Mesenchymal stem cell (in vitro differentiated cells and primary cell): ENCODE measurements at regions not wholly inside any gene's neighbourhood (a gene's known extent, or its start where the extent isn't known, plus 50 kb on each side); places are given as distances from the start of the nearest gene placed in this dataset.

Source experiments
- DNase-seq: peaks from one replicate; pipeline ENCODE4 v3.0.0-alpha.2; 2013
- H2AFZ ChIP-seq: one replicate; pipeline ENCODE4 v1.6.1; 2013; ENCODE audit warnings: low read depth, mild to moderate bottlenecking, control low read depth, inconsistent platforms, low read length, moderate library complexity
- H2AK5ac ChIP-seq: 2 replicates; pipeline ENCODE4 v1.6.1; 2013; ENCODE audit warnings: low read length, moderate library complexity, mild to moderate bottlenecking, inconsistent platforms; ENCODE audit not compliant: severe bottlenecking
- H2BK120ac ChIP-seq: one replicate; pipeline ENCODE4 v1.6.1; 2013; ENCODE audit warnings: low read depth, mild to moderate bottlenecking, inconsistent platforms, low read length, moderate library complexity
- H2BK12ac ChIP-seq, 2 experiments: one replicate each; pipeline ENCODE4 v1.6.1; 2013; ENCODE audit warnings: inconsistent platforms in 2 of 2, low read length in 2 of 2, mild to moderate bottlenecking in 2 of 2, moderate library complexity in 2 of 2, control low read depth in 1 of 2
- H2BK15ac ChIP-seq: one replicate; pipeline ENCODE4 v1.6.1; 2013; ENCODE audit warnings: mild to moderate bottlenecking, low read depth, inconsistent platforms; ENCODE audit not compliant: poor library complexity, severe bottlenecking
- H2BK5ac ChIP-seq: 2 replicates; pipeline ENCODE4 v1.6.1; 2013; ENCODE audit warnings: low read depth, mild to moderate bottlenecking, low read length, control low read depth, inconsistent platforms; ENCODE audit not compliant: poor library complexity, severe bottlenecking
- H3K14ac ChIP-seq, 2 experiments: one replicate each; pipeline ENCODE4 v1.6.1; 2013; ENCODE audit warnings: inconsistent platforms in 2 of 2, low read length in 2 of 2, control low read depth in 1 of 2, mild to moderate bottlenecking in 1 of 2, moderate library complexity in 1 of 2
- H3K18ac ChIP-seq, 2 experiments: one replicate each; pipeline ENCODE4 v1.6.1; 2013; ENCODE audit warnings: inconsistent platforms in 2 of 2, low read length in 2 of 2, control low read depth in 1 of 2, low read depth in 1 of 2, mild to moderate bottlenecking in 1 of 2
- H3K23ac ChIP-seq, 2 experiments: one replicate each; pipeline ENCODE4 v1.6.1; 2013; ENCODE audit warnings: inconsistent platforms in 2 of 2, low read length in 2 of 2, mild to moderate bottlenecking in 2 of 2, moderate library complexity in 2 of 2, control low read depth in 1 of 2
- H3K27ac ChIP-seq: 2 replicates; pipeline ENCODE4 v1.5.1; 2013; ENCODE audit warnings: mild to moderate bottlenecking, moderate library complexity, low read length, control low read depth, inconsistent platforms; ENCODE audit not compliant: poor library complexity, severe bottlenecking
- H3K27me3 ChIP-seq, 2 experiments: 2 replicates each; pipeline versions ENCODE4 v1.6.1 to v1.7.0; 2013; ENCODE audit warnings: low read length in 2 of 2, mild to moderate bottlenecking in 2 of 2, moderate library complexity in 2 of 2, control low read depth in 1 of 2, inconsistent platforms in 1 of 2; ENCODE audit not compliant: control insufficient read depth in 1 of 2, insufficient read depth in 1 of 2
- H3K36me3 ChIP-seq, 2 experiments: 2 replicates each; pipeline versions ENCODE4 v1.6.1 to v1.7.0; 2013; ENCODE audit warnings: low read length in 2 of 2, control low read depth in 1 of 2, inconsistent platforms in 1 of 2, low read depth in 1 of 2, mild to moderate bottlenecking in 1 of 2; ENCODE audit not compliant: insufficient read depth in 2 of 2, control insufficient read depth in 1 of 2
- H3K4ac ChIP-seq, 2 experiments: one replicate each; pipeline ENCODE4 v1.6.1; 2013; ENCODE audit warnings: inconsistent platforms in 2 of 2, low read length in 2 of 2, mild to moderate bottlenecking in 2 of 2, moderate library complexity in 2 of 2, control low read depth in 1 of 2, low read depth in 1 of 2
- H3K4me1 ChIP-seq: 2 replicates; pipeline ENCODE4 v1.6.1; 2013; ENCODE audit warnings: low read depth, low read length, control low read depth; ENCODE audit not compliant: control insufficient read depth, insufficient read depth
- H3K4me2 ChIP-seq: 2 replicates; pipeline ENCODE4 v1.6.1; 2013; ENCODE audit warnings: low read length, mild to moderate bottlenecking, inconsistent platforms; ENCODE audit not compliant: poor library complexity, severe bottlenecking
- H3K4me3 ChIP-seq, 2 experiments: 2 replicates each; pipeline versions ENCODE4 v1.5.1 to v1.7.0; 2013; ENCODE audit warnings: low read length in 2 of 2, mild to moderate bottlenecking in 2 of 2, control low read depth in 1 of 2, low read depth in 1 of 2; ENCODE audit not compliant: insufficient read depth in 1 of 2
- H3K79me1 ChIP-seq: replicated peaks from 2 replicates; pipeline ENCODE4 v1.6.1; 2013; ENCODE audit warnings: mild to moderate bottlenecking, control low read depth, low read length, inconsistent platforms; ENCODE audit not compliant: poor library complexity, severe bottlenecking
- H3K9ac ChIP-seq: 2 replicates; pipeline ENCODE4 v1.7.0; 2013; ENCODE audit warnings: mild to moderate bottlenecking, low read length, moderate library complexity
- H3K9me3 ChIP-seq: 2 replicates; pipeline ENCODE4 v1.7.0; 2013; ENCODE audit warnings: mild to moderate bottlenecking, low read length; ENCODE audit not compliant: control insufficient read depth
- H4K8ac ChIP-seq: one replicate; pipeline ENCODE4 v1.6.1; 2013; ENCODE audit warnings: inconsistent platforms, mild to moderate bottlenecking, low read length, moderate library complexity
- H4K91ac ChIP-seq: one replicate; pipeline ENCODE4 v1.6.1; 2013; ENCODE audit warnings: mild to moderate bottlenecking, low read length, inconsistent platforms
- WGBS: methylation state at CpG from one replicate; pipeline ENCODE4 v1.1.7; 2013; ENCODE audit warnings: mixed read lengths; 5-methylcytosine and 5-hydroxymethylcytosine counted together

- H2AFZ ChIP-seq, result no peak overlapping the region
Measured at GRCh38 chr6:132215805-132216204, 185.5 kb downstream of the MOXD1 start.

GRCh38 chr6:132214716-132215115 lies 186.6 kb downstream of the MOXD1 start:
- Histone ChIP-seq H3K9ac (no peak overlapping the region), H3K18ac (no peak overlapping the region), H3K4me3 (peak overlapping the region in 1 of 2 experiments; percentile 28), H4K91ac (no peak overlapping the region), H3K79me1 (no peaks in the 10 kb centered on the region), H3K4me1 (peaks cover 1% of the 10 kb centered on the region), H2AFZ (no peak overlapping the region), H4K8ac (no peak overlapping the region), H3K23ac (no peak overlapping the region), H3K14ac (no peak overlapping the region), H2BK120ac (no peak overlapping the region), H3K27me3 (no peaks in the 10 kb centered on the region), H2BK5ac (no peak overlapping the region), H2BK12ac (peak overlapping the region in 1 of 2 experiments; percentile 71), H3K4ac (peak overlapping the region in 1 of 2 experiments; percentile 15), H2BK15ac (no peak overlapping the region), H3K9me3 (no peaks in the 10 kb centered on the region), H3K27ac (no peak overlapping the region), H3K36me3 (peaks cover 0 to 7% of the 10 kb centered on the region in 2 experiments), H2AK5ac (peak overlapping the region; percentile 20), H3K4me2 (no peak overlapping the region)
- no peak for DNase-seq
- 91% methylated on average over 2 of the region's 2 CpGs for WGBS

More at GRCh38 chr6:132215805-132216204, 185.5 kb downstream of the MOXD1 start:
- no peak overlapping the region for H3K23ac ChIP-seq
- H3K4me1 ChIP-seq, result no peaks in the 10 kb centered on the region
- no peak overlapping the region for H4K8ac ChIP-seq
- WGBS, result 100% methylated on average over 1 of the region's 2 CpGs
- H3K27ac ChIP-seq, result no peak overlapping the region
- DNase-seq, result no peak
- no peak overlapping the region for H3K4me3 ChIP-seq
- H4K91ac ChIP-seq, result no peak overlapping the region
- no peaks in the 10 kb centered on the region for H3K27me3 ChIP-seq
- H2BK5ac ChIP-seq, result no peak overlapping the region
- H2AK5ac ChIP-seq, result no peak overlapping the region
- H2BK120ac ChIP-seq, result no peak overlapping the region
- no peak overlapping the region for H3K4me2 ChIP-seq
- no peak overlapping the region for H3K18ac ChIP-seq
- no peak overlapping the region for H2BK12ac ChIP-seq
- no peak overlapping the region for H3K4ac ChIP-seq
- H3K9me3 ChIP-seq, result no peaks in the 10 kb centered on the region
- no peak overlapping the region for H2BK15ac ChIP-seq
- H3K36me3 ChIP-seq, result no peaks in the 10 kb centered on the region
- H3K79me1 ChIP-seq, result no peaks in the 10 kb centered on the region
- no peak overlapping the region for H3K9ac ChIP-seq
- H3K14ac ChIP-seq, result no peak overlapping the region

GRCh38 chr6:132213732-132214131 lies 187.5 kb downstream of the MOXD1 start:
- H2BK5ac ChIP-seq, result no peak overlapping the region
- no peak overlapping the region for H2AK5ac ChIP-seq
- 90% methylated on average over 3 of the region's 4 CpGs for WGBS

GRCh38 chr6:132213191-132213590 lies 188.1 kb downstream of the MOXD1 start:
- Histone ChIP-seq H3K27ac (no peak overlapping the region), H3K4ac (no peak overlapping the region), H4K8ac (no peak overlapping the region), H3K36me3 (peaks cover 0 to 7% of the 10 kb centered on the region in 2 experiments), H3K79me1 (no peaks in the 10 kb centered on the region), H3K9me3 (no peaks in the 10 kb centered on the region), H3K4me2 (no peak overlapping the region), H2AFZ (no peak overlapping the region), H3K27me3 (no peaks in the 10 kb centered on the region), H3K14ac (no peak overlapping the region), H2AK5ac (no peak overlapping the region), H3K9ac (no peak overlapping the region), H2BK120ac (no peak overlapping the region), H3K18ac (no peak overlapping the region), H3K23ac (no peak overlapping the region), H4K91ac (no peak overlapping the region), H2BK5ac (no peak overlapping the region), H3K4me3 (no peak overlapping the region), H2BK12ac (no peak overlapping the region), H3K4me1 (peaks cover 5% of the 10 kb centered on the region), H2BK15ac (no peak overlapping the region)
- 100% methylated on average over 1 of the region's 4 CpGs for WGBS
- no peak for DNase-seq

More at GRCh38 chr6:132213732-132214131, 187.5 kb downstream of the MOXD1 start:
- no peak for DNase-seq
- no peak overlapping the region for H2BK120ac ChIP-seq
- no peaks in the 10 kb centered on the region for H3K79me1 ChIP-seq
- no peaks in the 10 kb centered on the region for H3K9me3 ChIP-seq
- no peak overlapping the region for H3K23ac ChIP-seq
- no peak overlapping the region for H3K18ac ChIP-seq
- no peak overlapping the region for H4K91ac ChIP-seq
- no peak overlapping the region for H2BK12ac ChIP-seq
- H3K27ac ChIP-seq, result no peak overlapping the region
- H3K27me3 ChIP-seq, result no peaks in the 10 kb centered on the region
- no peak overlapping the region for H2BK15ac ChIP-seq
- no peak overlapping the region for H3K14ac ChIP-seq
- H4K8ac ChIP-seq, result no peak overlapping the region
- H2AFZ ChIP-seq, result no peak overlapping the region
- no peak overlapping the region for H3K9ac ChIP-seq
- peaks cover 5% of the 10 kb centered on the region for H3K4me1 ChIP-seq
- H3K36me3 ChIP-seq, result peaks cover 0 to 7% of the 10 kb centered on the region in 2 experiments
- no peak overlapping the region for H3K4ac ChIP-seq
- no peak overlapping the region for H3K4me2 ChIP-seq
- no peak overlapping the region for H3K4me3 ChIP-seq
